ENCODE measurements at regions not wholly inside any gene's neighbourhood (a gene's known extent, or its start where the extent isn't known, plus 50 kb on each side); places are given as distances from the start of the nearest gene placed in this dataset.

DNA sequence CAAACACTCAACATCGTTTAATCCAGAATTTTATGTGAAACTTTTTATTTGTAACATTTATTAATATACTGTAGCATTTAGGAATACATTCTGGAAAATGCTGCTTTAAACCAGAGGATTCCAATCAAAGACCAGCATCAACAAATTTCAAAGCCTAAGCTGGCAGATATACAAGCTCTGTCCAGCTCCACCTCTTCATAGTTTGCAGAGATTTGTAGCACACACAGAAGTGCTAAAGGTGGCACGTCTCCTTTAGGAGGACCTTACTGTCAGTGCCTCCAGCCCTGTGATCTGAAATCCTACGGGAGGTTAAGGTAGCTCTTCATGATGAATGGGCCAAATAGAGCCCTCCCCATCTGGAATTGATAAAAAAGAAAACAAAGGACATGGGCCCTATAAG lies 329.7 kb upstream of the NECTIN3 start:
- no peaks in the 10 kb centered on the region for H3K36me3 ChIP-seq (ENCODE audit: insufficient read depth)
- no peaks in the 10 kb centered on the region for H4K20me1 ChIP-seq (ENCODE audit: insufficient read depth)
- H3K27ac ChIP-seq, result no peak overlapping the region
- H3K4me1 ChIP-seq (ENCODE audit: low read depth, poor library complexity, severe bottlenecking), result peaks cover 33% of the 10 kb centered on the region
- no peaks in the 10 kb centered on the region for H3K79me2 ChIP-seq (ENCODE audit: insufficient read depth, low read depth)
- H3K4me2 ChIP-seq, result no peak overlapping the region
- no peak overlapping the region for H3K4me3 ChIP-seq (IDR thresholded peaks at IDR 0.05; ENCODE audit: insufficient read depth, low read depth, low read length)
- TF ChIP-seq, protein P1, sequence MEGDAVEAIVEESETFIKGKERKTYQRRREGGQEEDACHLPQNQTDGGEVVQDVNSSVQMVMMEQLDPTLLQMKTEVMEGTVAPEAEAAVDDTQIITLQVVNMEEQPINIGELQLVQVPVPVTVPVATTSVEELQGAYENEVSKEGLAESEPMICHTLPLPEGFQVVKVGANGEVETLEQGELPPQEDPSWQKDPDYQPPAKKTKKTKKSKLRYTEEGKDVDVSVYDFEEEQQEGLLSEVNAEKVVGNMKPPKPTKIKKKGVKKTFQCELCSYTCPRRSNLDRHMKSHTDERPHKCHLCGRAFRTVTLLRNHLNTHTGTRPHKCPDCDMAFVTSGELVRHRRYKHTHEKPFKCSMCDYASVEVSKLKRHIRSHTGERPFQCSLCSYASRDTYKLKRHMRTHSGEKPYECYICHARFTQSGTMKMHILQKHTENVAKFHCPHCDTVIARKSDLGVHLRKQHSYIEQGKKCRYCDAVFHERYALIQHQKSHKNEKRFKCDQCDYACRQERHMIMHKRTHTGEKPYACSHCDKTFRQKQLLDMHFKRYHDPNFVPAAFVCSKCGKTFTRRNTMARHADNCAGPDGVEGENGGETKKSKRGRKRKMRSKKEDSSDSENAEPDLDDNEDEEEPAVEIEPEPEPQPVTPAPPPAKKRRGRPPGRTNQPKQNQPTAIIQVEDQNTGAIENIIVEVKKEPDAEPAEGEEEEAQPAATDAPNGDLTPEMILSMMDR (conservative IDR thresholded peaks at IDR 0.05; ENCODE audit: low read depth, low read length), result no peak
- H2AFZ ChIP-seq (ENCODE audit: low read depth), result no peak overlapping the region
- H3K27me3 ChIP-seq (ENCODE audit: insufficient read depth, low read depth), result no peaks in the 10 kb centered on the region
- H3K9ac ChIP-seq, result no peak overlapping the region

- Histone ChIP-seq H3K4me2 (no peak overlapping the region), H3K79me2 (ENCODE audit: insufficient read depth, low read depth) (no peaks in the 10 kb centered on the region), H3K4me3 (IDR thresholded peaks at IDR 0.05; ENCODE audit: insufficient read depth, low read depth, low read length) (no peak overlapping the region), H3K9ac (no peak overlapping the region), H2AFZ (ENCODE audit: low read depth) (no peak overlapping the region), H4K20me1 (ENCODE audit: insufficient read depth) (no peaks in the 10 kb centered on the region), H3K27ac (no peak overlapping the region), H3K27me3 (ENCODE audit: insufficient read depth, low read depth) (no peaks in the 10 kb centered on the region), H3K4me1 (ENCODE audit: low read depth, poor library complexity, severe bottlenecking) (peaks cover 31% of the 10 kb centered on the region), H3K36me3 (ENCODE audit: insufficient read depth) (no peaks in the 10 kb centered on the region)
- TF ChIP-seq, protein P1 (conservative IDR thresholded peaks at IDR 0.05; ENCODE audit: low read depth, low read length), result no peak
Observed at GRCh38 chr3:110743202-110743601, 328.4 kb upstream of the NECTIN3 start.

GRCh38 chr3:110743984-110744383 lies 327.6 kb upstream of the NECTIN3 start:
- Histone ChIP-seq H3K9ac (no peak overlapping the region), H3K27me3 (ENCODE audit: insufficient read depth, low read depth) (no peaks in the 10 kb centered on the region), H4K20me1 (ENCODE audit: insufficient read depth) (no peaks in the 10 kb centered on the region), H3K79me2 (ENCODE audit: insufficient read depth, low read depth) (no peaks in the 10 kb centered on the region), H3K4me2 (no peak overlapping the region), H3K27ac (no peak overlapping the region), H2AFZ (ENCODE audit: low read depth) (no peak overlapping the region), H3K4me1 (ENCODE audit: low read depth, poor library complexity, severe bottlenecking) (peaks cover 31% of the 10 kb centered on the region), H3K4me3 (IDR thresholded peaks at IDR 0.05; ENCODE audit: insufficient read depth, low read depth, low read length) (no peak overlapping the region), H3K36me3 (ENCODE audit: insufficient read depth) (no peaks in the 10 kb centered on the region)
- TF ChIP-seq, protein P1 (conservative IDR thresholded peaks at IDR 0.05; ENCODE audit: low read depth, low read length), result no peak

DNA sequence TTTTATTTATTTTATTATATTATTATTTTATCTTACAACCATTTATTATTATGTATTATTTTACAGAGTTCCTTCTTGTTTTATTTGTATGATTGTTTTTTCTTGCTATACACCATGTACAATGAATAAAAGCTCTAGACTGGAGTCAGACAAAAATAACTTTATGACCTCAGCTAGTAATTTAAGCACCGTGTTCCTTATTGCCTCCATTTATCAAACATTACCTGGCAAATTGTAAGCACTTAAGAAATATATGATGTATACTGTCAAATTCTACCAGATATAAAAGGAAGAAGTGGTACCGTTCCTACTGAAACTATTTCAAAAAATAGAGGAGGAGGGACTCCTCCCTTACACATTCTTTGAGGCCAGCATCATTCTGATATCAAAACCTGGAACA lies 326.9 kb upstream of the NECTIN3 start:
- Histone ChIP-seq H3K79me2 (ENCODE audit: insufficient read depth, low read depth) (no peaks in the 10 kb centered on the region), H4K20me1 (ENCODE audit: insufficient read depth) (no peaks in the 10 kb centered on the region), H3K9ac (no peak overlapping the region), H3K27me3 (ENCODE audit: insufficient read depth, low read depth) (no peaks in the 10 kb centered on the region), H3K27ac (no peak overlapping the region; the same call in 1 of the 2 replicates), H3K4me3 (IDR thresholded peaks at IDR 0.05; ENCODE audit: insufficient read depth, low read depth, low read length) (no peak overlapping the region), H3K36me3 (ENCODE audit: insufficient read depth) (no peaks in the 10 kb centered on the region), H3K4me2 (no peak overlapping the region; the same call in 1 of the 2 replicates), H2AFZ (ENCODE audit: low read depth) (no peak overlapping the region), H3K4me1 (ENCODE audit: low read depth, poor library complexity, severe bottlenecking) (peaks cover 31% of the 10 kb centered on the region)
- TF ChIP-seq, protein P1 (conservative IDR thresholded peaks at IDR 0.05; ENCODE audit: low read depth, low read length), result no peak
